NT2/D1 (cell line): ENCODE measurements at regions not wholly inside any gene's neighbourhood (a gene's known extent, or its start where the extent isn't known, plus 50 kb on each side); places are given as distances from the start of the nearest gene placed in this dataset.

ENCODE experiments used
- DNase-seq: peaks from one replicate; pipeline ENCODE4 v3.0.0-alpha.2; 2011; ENCODE audit warnings: low read depth, low spot score
- H3K27me3 ChIP-seq: 2 replicates; pipeline ENCODE4 v1.6.0; 2011; ENCODE audit warnings: mild to moderate bottlenecking; ENCODE audit not compliant: insufficient read length, insufficient read depth
- H3K36me3 ChIP-seq: 2 replicates; pipeline ENCODE4 v1.6.1; 2011; ENCODE audit warnings: mild to moderate bottlenecking, low read length, mixed read lengths; ENCODE audit not compliant: insufficient read depth, insufficient read length
- H3K4me1 ChIP-seq: 2 replicates; pipeline ENCODE4 v1.5.1; 2011; ENCODE audit not compliant: insufficient read depth, insufficient read length
- H3K4me3 ChIP-seq: 2 replicates; pipeline ENCODE4 v1.5.1; 2011; ENCODE audit warnings: low read depth; ENCODE audit not compliant: insufficient read length
- H3K9ac ChIP-seq: 2 replicates; pipeline ENCODE4 v1.6.0; 2011; ENCODE audit warnings: low read depth; ENCODE audit not compliant: insufficient read length
- H3K9me3 ChIP-seq: 2 replicates; pipeline ENCODE4 v1.5.1; 2011; ENCODE audit warnings: mild to moderate bottlenecking, low read length; ENCODE audit not compliant: insufficient read depth
- SUZ12 ChIP-seq: IDR thresholded peaks from 2 replicates; pipeline ENCODE4 v1.6.1; 2011; ENCODE audit not compliant: insufficient read length, insufficient read depth; ENCODE audit errors: extremely low read depth
- YY1 ChIP-seq: IDR thresholded peaks from 2 replicates; pipeline ENCODE4 v1.6.1; 2011; ENCODE audit not compliant: insufficient read length, insufficient read depth
- ZNF274 ChIP-seq: IDR thresholded peaks from 2 replicates; pipeline ENCODE4 v1.6.1; 2011; ENCODE audit warnings: mild to moderate bottlenecking, low read depth, low read length

- no peaks in the 10 kb centered on the region for H3K36me3 ChIP-seq
- no peak overlapping the region for H3K4me3 ChIP-seq
- H3K9me3 ChIP-seq = peaks cover 20% of the 10 kb centered on the region; the same call in 1 of the 2 replicates
- peaks cover 4% of the 10 kb centered on the region for H3K4me1 ChIP-seq
- H3K9ac ChIP-seq = no peak overlapping the region
- no peaks in the 10 kb centered on the region for H3K27me3 ChIP-seq
- DNase-seq = no peak
- no peak for TF ChIP-seq ZNF274
These were observed 238.0 kb upstream of the PPP2R2D start for GRCh38 chr10:131662851-131663250.

- Histone ChIP-seq H3K4me3 (no peak overlapping the region), H3K9me3 (peaks cover 20% of the 10 kb centered on the region; the same call in 1 of the 2 replicates), H3K27me3 (no peaks in the 10 kb centered on the region), H3K4me1 (peaks cover 4% of the 10 kb centered on the region), H3K9ac (no peak overlapping the region), H3K36me3 (no peaks in the 10 kb centered on the region)
- DNase-seq = no peak
- TF ChIP-seq SUZ12 = no peak
- TF ChIP-seq YY1 = no peak
- no peak for TF ChIP-seq ZNF274
These were observed 237.5 kb upstream of the PPP2R2D start for GRCh38 chr10:131663351-131663750.

- Histone ChIP-seq H3K4me3 (no peak overlapping the region), H3K27me3 (no peaks in the 10 kb centered on the region), H3K36me3 (no peaks in the 10 kb centered on the region), H3K9ac (no peak overlapping the region), H3K4me1 (peaks cover 4% of the 10 kb centered on the region), H3K9me3 (peaks cover 11% of the 10 kb centered on the region; the same call in 1 of the 2 replicates)
- TF ChIP-seq YY1 (no peak), SUZ12 (no peak), ZNF274 (no peak)
- no peak for DNase-seq
These were observed 234.7 kb upstream of the PPP2R2D start for GRCh38 chr10:131666091-131666490.

GRCh38 chr10:131667047-131667446, 233.8 kb upstream of the PPP2R2D start:
- H3K4me3 ChIP-seq = no peak overlapping the region
- no peaks in the 10 kb centered on the region for H3K27me3 ChIP-seq
- TF ChIP-seq ZNF274 (no peak), YY1 (no peak), SUZ12 (no peak)
- no peak overlapping the region for H3K9ac ChIP-seq
- peaks cover 11% of the 10 kb centered on the region; the same call in 1 of the 2 replicates for H3K9me3 ChIP-seq
- DNase-seq = no peak
- peaks cover 4% of the 10 kb centered on the region for H3K4me1 ChIP-seq
- H3K36me3 ChIP-seq = no peaks in the 10 kb centered on the region

GRCh38 chr10:131667561-131667960, 233.2 kb upstream of the PPP2R2D start:
- Histone ChIP-seq H3K27me3 (no peaks in the 10 kb centered on the region), H3K9ac (no peak overlapping the region), H3K4me3 (no peak overlapping the region), H3K9me3 (peaks cover 14% of the 10 kb centered on the region; the same call in 1 of the 2 replicates), H3K36me3 (no peaks in the 10 kb centered on the region), H3K4me1 (peaks cover 4% of the 10 kb centered on the region)
- DNase-seq = no peak
- TF ChIP-seq YY1 (no peak), ZNF274 (no peak), SUZ12 (no peak)

- no peak overlapping the region for H3K9ac ChIP-seq
- no peak for TF ChIP-seq SUZ12
- no peak for TF ChIP-seq ZNF274
- no peak for TF ChIP-seq YY1
- no peaks in the 10 kb centered on the region for H3K4me1 ChIP-seq
- no peaks in the 10 kb centered on the region for H3K27me3 ChIP-seq
- H3K36me3 ChIP-seq = no peaks in the 10 kb centered on the region
- peaks cover 19% of the 10 kb centered on the region; the same call in 1 of the 2 replicates for H3K9me3 ChIP-seq
- no peak for DNase-seq
- no peak overlapping the region for H3K4me3 ChIP-seq
These were observed 231.9 kb upstream of the PPP2R2D start for GRCh38 chr10:131668903-131669302.

- no peak overlapping the region for H3K4me3 ChIP-seq
- peaks cover 3% of the 10 kb centered on the region for H3K27me3 ChIP-seq
- TF ChIP-seq YY1 = no peak
- DNase-seq = no peak
- H3K36me3 ChIP-seq = no peaks in the 10 kb centered on the region
- H3K4me1 ChIP-seq = no peaks in the 10 kb centered on the region
- H3K9me3 ChIP-seq = peaks cover 13% of the 10 kb centered on the region; the same call in 1 of the 2 replicates
- no peak overlapping the region for H3K9ac ChIP-seq
These were observed 231.0 kb upstream of the PPP2R2D start for GRCh38 chr10:131669838-131670237.

- H3K4me1 ChIP-seq = peaks cover 2% of the 10 kb centered on the region
- H3K27me3 ChIP-seq = peaks cover 8% of the 10 kb centered on the region
- DNase-seq = no peak
- no peak overlapping the region for H3K4me3 ChIP-seq
- no peak for TF ChIP-seq SUZ12
- no peak for TF ChIP-seq ZNF274
- no peak for TF ChIP-seq YY1
- peaks cover 11% of the 10 kb centered on the region; the same call in 1 of the 2 replicates for H3K9me3 ChIP-seq
- H3K36me3 ChIP-seq = no peaks in the 10 kb centered on the region
- no peak overlapping the region for H3K9ac ChIP-seq
These were observed 230.5 kb upstream of the PPP2R2D start for GRCh38 chr10:131670341-131670740.
